K562 (cell line): ENCODE measurements at regions not wholly inside any gene's neighbourhood (a gene's known extent, or its start where the extent isn't known, plus 50 kb on each side); places are given as distances from the start of the nearest gene placed in this dataset.

ENCODE experiments used
- ATAC-seq: fragments of 200-7000 bp; cut with Tn5 transposase; 3 replicates; pipeline ENCODE4 v1.9.1; 2020; ENCODE audit warnings: moderate library complexity
- BruUV-seq: library from RNA; stranded (reverse); fragments of 400-500 nt; replicated peaks from 2 replicates; lab custom pipeline; 2021; lab: Mats Ljungman, UMichigan
- CTCF ChIA-PET: fragments of 300-600 bp; formaldehyde crosslinking; extraction: SDS; loops from one replicate; lab custom pipeline; 2021; ENCODE audit warnings: low intra/inter-chr PET ratio; lab: Yijun Ruan, JAX
- POLR2A ChIA-PET: fragments of 300-600, 350-650 bp; sonication (Branson Sonifier 250); formaldehyde crosslinking; extraction: SDS; loops from one replicate; lab custom pipeline; 2021; ENCODE audit warnings: antibody characterized with exemption, inconsistent platforms; lab: Yijun Ruan, JAX
- DNase-seq, 4 experiments: peaks; one replicate each; pipeline versions ENCODE4 v3.0.0 to v3.0.0-alpha.2; 2011 to 2018; ENCODE audit warnings: low spot score in 3 of 4, mixed read lengths in 3 of 4; ENCODE audit errors: extremely low read depth in 1 of 4
- FAIRE-seq: peaks from 2 replicates; lab custom pipeline; 2011; peaks lifted over from hg19 to GRCh38; lab: Jason Lieb, UNC
- H2AFZ ChIP-seq: 2 replicates; pipeline ENCODE4 v1.6.0; 2011; ENCODE audit warnings: low read depth, low read length, control low read depth, inconsistent platforms
- H3K27ac ChIP-seq: fragments of 200-600 bp; 3 replicates; pipeline ENCODE4 v1.8.0; 2011; ENCODE audit warnings: low read depth, mild to moderate bottlenecking, control low read depth, inconsistent platforms, low read length, moderate library complexity, mixed read lengths; ENCODE audit errors: extremely low read depth
- H3K27me3 ChIP-seq, 2 experiments: fragments of 300-600 bp in 1 of 2; 2 replicates in 1 of 2; 3 replicates in 1 of 2; pipeline versions ENCODE4 v1.6.0 to v1.8.0; 2011; ENCODE audit warnings: inconsistent platforms in 2 of 2, low read length in 2 of 2, mild to moderate bottlenecking in 1 of 2, mixed read lengths in 1 of 2, moderate library complexity in 1 of 2; ENCODE audit not compliant: control insufficient read depth in 2 of 2, insufficient read depth in 2 of 2
- H3K36me3 ChIP-seq: fragments of 300-600 bp; 3 replicates; pipeline ENCODE4 v1.8.0; 2011; ENCODE audit warnings: mild to moderate bottlenecking, low read length, inconsistent platforms; ENCODE audit not compliant: control insufficient read depth, insufficient read depth
- H3K4me1 ChIP-seq, 2 experiments: fragments of 200-600 bp in 1 of 2; replicated peaks in 1 of 2; 2 replicates in 1 of 2; 3 replicates in 1 of 2; pipeline versions ENCODE4 v1.5.1 to v1.8.0; 2011; ENCODE audit warnings: inconsistent platforms in 2 of 2, low read length in 2 of 2, mild to moderate bottlenecking in 1 of 2, mixed read lengths in 1 of 2, moderate library complexity in 1 of 2; ENCODE audit not compliant: control insufficient read depth in 2 of 2, insufficient read depth in 2 of 2
- H3K4me2 ChIP-seq: 2 replicates; pipeline ENCODE4 v1.6.1; 2011; ENCODE audit warnings: low read length, control low read depth, inconsistent platforms, mixed read lengths; ENCODE audit not compliant: insufficient read depth
- H3K4me3 ChIP-seq: fragments of 200-600 bp; sonication (generic), shearing (Covaris generic); 2 replicates; pipeline ENCODE4 v1.5.1; 2016; ENCODE audit warnings: control low read depth, inconsistent platforms
- H3K79me2 ChIP-seq: fragments of 200-600 bp; 3 replicates; pipeline ENCODE4 v1.8.0; 2011; ENCODE audit warnings: low read length, inconsistent platforms; ENCODE audit not compliant: control insufficient read depth, insufficient read depth
- H3K9ac ChIP-seq, 2 experiments: 2 replicates each; pipeline versions ENCODE4 v1.6.0 to v1.6.1; 2011; ENCODE audit warnings: low read depth in 2 of 2, low read length in 2 of 2, control low read depth in 1 of 2, inconsistent platforms in 1 of 2, mild to moderate bottlenecking in 1 of 2, mixed read lengths in 1 of 2; ENCODE audit not compliant: insufficient read depth in 1 of 2
- H3K9me1 ChIP-seq: one replicate; pipeline ENCODE4 v1.6.0; 2011; ENCODE audit warnings: inconsistent platforms, mild to moderate bottlenecking, low read length, moderate library complexity; ENCODE audit not compliant: control insufficient read depth, insufficient read depth
- H3K9me3 ChIP-seq: replicated peaks from 2 replicates; pipeline ENCODE4 v1.5.1; 2011; ENCODE audit warnings: low read depth, low read length, inconsistent platforms; ENCODE audit not compliant: control insufficient read depth, insufficient read depth
- H4K20me1 ChIP-seq: replicated peaks from 2 replicates; pipeline ENCODE4 v1.6.1; 2011; ENCODE audit warnings: low read length, inconsistent platforms, mixed read lengths; ENCODE audit not compliant: control insufficient read depth, insufficient read depth
- CTCFL ChIP-seq: IDR thresholded peaks from 2 replicates; pipeline ENCODE4 v1.6.1; 2011; ENCODE audit warnings: borderline replicate concordance, low read depth, mild to moderate bottlenecking, moderate library complexity, low read length; ENCODE audit not compliant: insufficient read depth, poor library complexity, severe bottlenecking
- E2F3 ChIP-seq: fragments of 250-450 bp; sonication (Bioruptor Pico); IDR thresholded peaks from 2 replicates; pipeline ENCODE4 v1.4.0; 2020; ENCODE audit warnings: mild to moderate bottlenecking
- HDAC3 ChIP-seq: fragments of 450-650 bp; IDR thresholded peaks from 2 replicates; pipeline ENCODE4 v1.6.1; 2018; ENCODE audit warnings: borderline replicate concordance, mild to moderate bottlenecking, moderate library complexity; ENCODE audit not compliant: partially characterized antibody
- KLF6 ChIP-seq: fragments of 250-450 bp; sonication (Bioruptor Pico); IDR thresholded peaks from 2 replicates; pipeline ENCODE4 v1.4.0; 2020; ENCODE audit warnings: mild to moderate bottlenecking, moderate library complexity, borderline replicate concordance
- RB1 ChIP-seq: fragments of 450-650 bp; IDR thresholded peaks from 2 replicates; pipeline ENCODE4 v1.6.1; 2017; ENCODE audit warnings: low read depth, mild to moderate bottlenecking
- ZFP36 ChIP-seq: fragments of 150-350 bp; IDR thresholded peaks from 2 replicates; pipeline ENCODE4 v1.6.1; 2018; ENCODE audit warnings: low read length, low read depth; ENCODE audit not compliant: partially characterized antibody
- ZKSCAN1 ChIP-seq: fragments of 150-350 bp; IDR thresholded peaks from 2 replicates; pipeline ENCODE4 v1.6.1; 2016; ENCODE audit warnings: low read depth, low read length
- WGBS: fragments of 100-300 bp; shearing (Covaris generic); methylation state at CpG from one replicate; pipeline ENCODE4 v1.1.6; 2016; ENCODE audit warnings: low coverage, mixed read lengths; ENCODE audit not compliant: insufficient coverage; ENCODE audit errors: missing lambda C conversion rate; 5-methylcytosine and 5-hydroxymethylcytosine counted together
- in situ Hi-C: fragments of 300-500 bp; cut with MboI; formaldehyde crosslinking; loops from 4 replicates; pipeline ENCODE4 v1.15.0; 2018; ENCODE audit warnings: inconsistent platforms, mixed read lengths
- intact Hi-C: fragments of 100-400 bp; cut with micrococcal nuclease; formaldehyde crosslinking; loops from 2 replicates; pipeline ENCODE4 v1.14.2; 2022

- TF ChIP-seq HDAC3 = no peak
Measured at GRCh38 chr16:17032332-17032731, 438.4 kb downstream of the XYLT1 start (continued).

- H2AFZ ChIP-seq = no peak overlapping the region
- whole genome bisulfite sequencing = 88% methylated on average over 1 of the region's 1 CpG
- H3K79me2 ChIP-seq = no peaks in the 10 kb centered on the region; the same call in 2 of the 3 replicates
- TF ChIP-seq E2F3 (CRISPR knock-in tag) (no peak), ZFP36 (peak; percentile 91), KLF6 (no peak), ZKSCAN1 (no peak), RB1 (no peak), CTCFL (no peak)
- TF ChIP-seq, all 486 proteins: peak for 1
- in situ Hi-C loops (no loop called here), intact Hi-C loops (no loop called here)
- no peak for FAIRE-seq
- ChIA-PET CTCF (no interaction called here), POLR2A (no interaction called here)
- BruUV-seq = no TSS peak
- H3K9ac ChIP-seq = no peak overlapping the region
- no peak overlapping the region for H3K4me3 ChIP-seq
- no peak overlapping the region for H3K27ac ChIP-seq
- peaks cover 8% of the 10 kb centered on the region for H4K20me1 ChIP-seq
- peaks cover 5% of the 10 kb centered on the region for H3K36me3 ChIP-seq
- H3K4me1 ChIP-seq = no peaks in the 10 kb centered on the region
- no peak overlapping the region for H3K4me2 ChIP-seq
- H3K9me3 ChIP-seq = peaks cover 1% of the 10 kb centered on the region; the same call in 1 of the 2 replicates
- H3K27me3 ChIP-seq = no peaks in the 10 kb centered on the region
- DNase-seq = no peak
- no peaks in the 10 kb centered on the region for H3K9me1 ChIP-seq
- no peak for ATAC-seq
Measured at GRCh38 chr16:17034477-17035252, 436.1 kb downstream of the XYLT1 start.
